Stomach (tissue), 8 donors: ENCODE measurements at regions not wholly inside any gene's neighbourhood (a gene's known extent, or its start where the extent isn't known, plus 50 kb on each side); places are given as distances from the start of the nearest gene placed in this dataset.

Source experiments
- DNase-seq, 2 donors: peaks; one replicate each; pipeline versions ENCODE4 v3.0.0 to v3.0.0-alpha.2; 2013 to 2019
- H3K27ac ChIP-seq, 5 donors: fragments of 200-600 bp in 4 of 5; sonication (generic) in 4 of 5; one replicate each; pipeline ENCODE4 v1.5.1; 2013 to 2019; ENCODE audit warnings: mild to moderate bottlenecking in 1 of 5, moderate library complexity in 1 of 5
- H3K27me3 ChIP-seq, 3 donors: fragments of 200-600 bp; sonication (generic); one replicate each; pipeline ENCODE4 v1.5.1; 2017 to 2019; ENCODE audit warnings: mixed run types in 1 of 3
- H3K36me3 ChIP-seq, 4 donors: fragments of 200-600 bp; sonication (generic); 1 replicate in 3 of 4; 2 replicates in 1 of 4; pipeline ENCODE4 v1.5.1; 2016 to 2019
- H3K4me1 ChIP-seq, 4 donors: fragments of 200-600 bp; sonication (generic); one replicate each; pipeline ENCODE4 v1.5.1; 2016 to 2019
- H3K4me3 ChIP-seq, 4 donors: fragments of 200-600 bp; sonication (generic) in 3 of 4; one replicate each; pipeline ENCODE4 v1.5.1; 2016 to 2019; ENCODE audit warnings: mild to moderate bottlenecking in 1 of 4
- H3K9me3 ChIP-seq, 4 donors: fragments of 200-600 bp; sonication (generic); one replicate each; pipeline ENCODE4 v1.5.1; 2016 to 2019
- CTCF ChIP-seq, 7 experiments: fragments of 450-650 bp in 4 of 7; fragments of 200-600 bp in 3 of 7; sonication (generic) in 3 of 7; IDR thresholded peaks; one replicate each; pipeline ENCODE4 v1.5.1; 2016 to 2019; ENCODE audit warnings: antibody characterized with exemption in 7 of 7, control low read depth in 2 of 7, mild to moderate bottlenecking in 1 of 7
- EP300 ChIP-seq: sonication (generic); formaldehyde crosslinking; IDR thresholded peaks from one replicate; pipeline ENCODE4 v1.6.1; 2017; ENCODE audit warnings: antibody characterized with exemption
- POLR2A ChIP-seq, 4 donors: fragments of 450-650 bp; IDR thresholded peaks; one replicate each; pipeline ENCODE4 v1.6.1; 2016; ENCODE audit warnings: antibody characterized with exemption in 4 of 4, control low read depth in 2 of 4, mild to moderate bottlenecking in 1 of 4, moderate library complexity in 1 of 4
- POLR2AphosphoS5 ChIP-seq, 3 donors: sonication (generic); formaldehyde crosslinking; IDR thresholded peaks; one replicate each; pipeline ENCODE4 v1.6.1; 2016; ENCODE audit warnings: antibody characterized with exemption in 3 of 3
- WGBS, 5 donors: extraction: QIAGEN DNeasy Blood & Tissue Kit in 3 of 5; methylation state at CpG; one replicate each; pipeline versions ENCODE4 v1.1.5 to v1.1.7; 2013 to 2018; 5-methylcytosine and 5-hydroxymethylcytosine counted together
- intact Hi-C: fragments of 100-400 bp; cut with DNase I; formaldehyde crosslinking; loops from one replicate; pipeline ENCODE4 v1.15.1; 2023; ENCODE audit warnings: low total_unique reads
- donor health status: healthy with polysubstance abuse.
- donor health status: Bipolar disorder and iron deficiency.
- donor health status: healthy.

GRCh38 chr18:29496152-29496680, 1319.3 kb upstream of the CDH2 start:
- TF ChIP-seq POLR2AphosphoS5 (IDR thresholded peaks at IDR 0.05): no peak
- TF ChIP-seq EP300: no peak
- no peak for TF ChIP-seq CTCF (IDR thresholded peaks at IDR 0.05)
- Histone ChIP-seq H3K27me3 (no peaks in the 10 kb centered on the region), H3K36me3 (no peaks in the 10 kb centered on the region), H3K9me3 (no peaks in the 10 kb centered on the region), H3K4me1 (no peaks in the 10 kb centered on the region), H3K4me3 (no peak overlapping the region), H3K27ac (no peak overlapping the region)
- 65 to 83% (median 81%) methylated on average over 2 of the region's 2 CpGs for WGBS, 5 donors
- DNase-seq: no peak
- intact Hi-C loops: no loop called here

GRCh38 chr18:29494371-29494770, 1317.4 kb upstream of the CDH2 start:
- DNase-seq: no peak
- H3K4me3 ChIP-seq: no peak overlapping the region
- intact Hi-C loops: no loop called here

DNA sequence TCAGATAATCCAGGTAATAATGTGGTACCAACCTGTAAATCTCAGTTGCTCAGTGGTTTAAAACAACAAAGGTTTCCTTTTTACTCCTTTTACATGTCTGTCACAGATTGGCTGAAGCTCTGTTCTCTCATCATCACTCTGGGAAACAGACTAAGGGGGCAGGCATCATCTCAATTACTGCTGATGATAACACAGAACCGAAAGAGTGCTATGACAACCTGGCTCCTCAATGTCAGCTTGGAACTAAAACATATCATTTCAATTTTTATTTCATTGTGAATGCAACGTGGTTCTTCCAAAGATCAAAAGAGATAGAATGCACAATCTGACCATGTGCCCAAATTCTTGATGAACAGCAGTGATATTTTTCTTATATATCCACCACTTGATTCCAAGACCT, 1315.0 kb upstream of the CDH2 start:
- H3K27me3 ChIP-seq: no peaks in the 10 kb centered on the region
- intact Hi-C loops: no loop called here
- H3K4me3 ChIP-seq: no peak overlapping the region
- no peaks in the 10 kb centered on the region for H3K4me1 ChIP-seq
- WGBS, 5 donors: 44 to 67% (median 64%) methylated on average over 2 of the region's 2 CpGs
- no peak overlapping the region for H3K27ac ChIP-seq
- no peaks in the 10 kb centered on the region for H3K9me3 ChIP-seq
- DNase-seq: no peak
- TF ChIP-seq POLR2A (IDR thresholded peaks at IDR 0.05): no peak
- TF ChIP-seq EP300: no peak
- TF ChIP-seq CTCF (IDR thresholded peaks at IDR 0.05): no peak
- no peak for TF ChIP-seq POLR2AphosphoS5 (IDR thresholded peaks at IDR 0.05)
- H3K36me3 ChIP-seq: no peaks in the 10 kb centered on the region

More at GRCh38 chr18:29494371-29494770, 1317.4 kb upstream of the CDH2 start:
- Histone ChIP-seq H3K9me3 (no peaks in the 10 kb centered on the region), H3K27me3 (no peaks in the 10 kb centered on the region), H3K27ac (no peak overlapping the region), H3K36me3 (no peaks in the 10 kb centered on the region), H3K4me1 (no peaks in the 10 kb centered on the region)
- TF ChIP-seq CTCF (IDR thresholded peaks at IDR 0.05): no peak
- no peak for TF ChIP-seq POLR2A (IDR thresholded peaks at IDR 0.05)
- TF ChIP-seq EP300: no peak
- TF ChIP-seq POLR2AphosphoS5 (IDR thresholded peaks at IDR 0.05): no peak

- Histone ChIP-seq H3K27ac (no peak overlapping the region), H3K4me3 (no peak overlapping the region), H3K27me3 (no peaks in the 10 kb centered on the region), H3K4me1 (no peaks in the 10 kb centered on the region), H3K9me3 (no peaks in the 10 kb centered on the region), H3K36me3 (no peaks in the 10 kb centered on the region)
- DNase-seq: no peak
- intact Hi-C loops: no loop called here
- TF ChIP-seq CTCF (IDR thresholded peaks at IDR 0.05) (no peak), EP300 (no peak), POLR2AphosphoS5 (IDR thresholded peaks at IDR 0.05) (no peak), POLR2A (IDR thresholded peaks at IDR 0.05) (no peak)
- 40 to 80% (median 71%) methylated on average over 2 of the region's 2 CpGs for WGBS, 5 donors
Measured at GRCh38 chr18:29488617-29489016, 1311.7 kb upstream of the CDH2 start.
